ENCODE measurements at regions not wholly inside any gene's neighbourhood (a gene's known extent, or its start where the extent isn't known, plus 50 kb on each side); places are given as distances from the start of the nearest gene placed in this dataset.

DNA sequence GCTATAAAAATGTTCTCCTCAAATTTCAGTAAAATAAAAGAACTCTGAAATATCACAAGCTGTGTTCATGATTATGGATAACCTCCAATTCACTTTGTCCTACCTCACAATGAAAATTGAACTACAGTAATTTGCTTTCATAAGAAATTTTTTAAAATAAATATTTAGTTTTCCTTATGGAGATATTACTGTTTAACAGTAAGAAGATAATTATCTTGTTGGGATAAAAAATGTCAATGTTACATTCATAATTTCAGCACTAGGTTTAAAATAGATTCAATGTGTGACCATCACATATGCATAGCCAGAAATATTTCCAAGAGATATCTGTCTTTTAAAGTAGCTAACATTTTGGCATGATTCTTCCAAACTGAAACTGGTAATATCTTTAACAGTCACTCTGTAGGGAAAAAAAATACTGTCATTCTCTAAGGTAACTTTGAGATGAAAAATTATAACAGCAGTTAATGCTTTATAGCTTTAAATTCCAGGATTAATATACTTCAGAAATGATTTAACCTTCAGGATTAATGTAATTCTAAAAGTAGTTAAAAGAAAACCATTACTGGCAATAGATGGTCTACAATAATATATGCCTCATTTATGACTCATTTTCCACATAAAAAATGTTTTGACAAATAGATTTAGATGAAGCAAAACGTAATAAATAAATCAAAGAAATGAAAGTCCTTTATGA is 91.3 kb downstream of the SPRY2 start:
- Mint-ChIP-seq H3K9me3 (no peaks in the 10 kb centered on the region), H3K27ac (no peak overlapping the region), H3K4me3 (no peak overlapping the region), H3K27me3 (ENCODE audit: low read depth) (no peaks in the 10 kb centered on the region), H3K36me3 (ENCODE audit: insufficient read depth in 1 of 3, low read depth in 3 of 3) (no peaks in the 10 kb centered on the region), H3K4me1 (peaks cover 5 to 6% of the 10 kb centered on the region in 2 experiments)
- Histone ChIP-seq H3K27ac (ENCODE audit: insufficient read length, low read depth, low read length) (no peak overlapping the region), H3K27me3 (ENCODE audit: insufficient read depth, low read length) (no peaks in the 10 kb centered on the region), H3K4me2 (ENCODE audit: insufficient read depth, insufficient read length, low read length) (no peak overlapping the region), H3T11ph (ENCODE audit: low read length) (no peak overlapping the region), H3K4me1 (ENCODE audit: insufficient read depth, low read length) (peaks cover 3% of the 10 kb centered on the region; the same call in 1 of the 2 replicates), H2AFZ (ENCODE audit: low read length) (no peak overlapping the region), H3K23ac (ENCODE audit: insufficient read length, low read depth, low read length) (no peak overlapping the region), H4K20me1 (ENCODE audit: control insufficient read depth, insufficient read depth, insufficient read length) (no peaks in the 10 kb centered on the region), H2BK5ac (ENCODE audit: insufficient read length, low read length) (no peak overlapping the region), H3K9me3 (ENCODE audit: control insufficient read depth, low read depth, low read length) (no peaks in the 10 kb centered on the region), H3K79me2 (ENCODE audit: insufficient read depth, low read length) (no peaks in the 10 kb centered on the region), H2BK20ac (ENCODE audit: low read depth, low read length, poor library complexity, severe bottlenecking) (no peak overlapping the region), H3K14ac (ENCODE audit: insufficient read depth, low read length) (no peak overlapping the region), H2AK5ac (ENCODE audit: insufficient read length, low read length) (no peak overlapping the region), H2BK12ac (ENCODE audit: insufficient read length, low read depth, low read length) (no peak overlapping the region), H3K56ac (ENCODE audit: insufficient read length, low read depth, low read length) (no peak overlapping the region), H3K4ac (ENCODE audit: low read depth, low read length) (no peak overlapping the region), H4K8ac (replicated peaks; ENCODE audit: insufficient read length, low read depth, low read length) (no peak overlapping the region), H3K9ac (ENCODE audit: extremely low read depth, insufficient read length, low read length) (no peak overlapping the region), H4K91ac (ENCODE audit: insufficient read length, low read depth, low read length) (no peak overlapping the region), H3K79me1 (ENCODE audit: insufficient read depth, low read depth, low read length, poor library complexity, severe bottlenecking) (no peaks in the 10 kb centered on the region), H4K5ac (ENCODE audit: insufficient read length, low read depth, low read length) (no peak overlapping the region), H2BK120ac (ENCODE audit: low read depth, low read length, poor library complexity, severe bottlenecking) (no peak overlapping the region), H3K23me2 (ENCODE audit: insufficient read length, low read depth, low read length, poor library complexity, severe bottlenecking) (no peaks in the 10 kb centered on the region), H3K18ac (ENCODE audit: insufficient read length, low read depth, low read length) (no peak overlapping the region), H2BK15ac (ENCODE audit: low read depth, low read length) (no peak overlapping the region)
- WGBS (ENCODE audit: extremely low coverage, insufficient read length, low lambda C conversion rate), result no CpG with 5 or more reads among the region's 1 CpG
- TF ChIP-seq, protein P1, sequence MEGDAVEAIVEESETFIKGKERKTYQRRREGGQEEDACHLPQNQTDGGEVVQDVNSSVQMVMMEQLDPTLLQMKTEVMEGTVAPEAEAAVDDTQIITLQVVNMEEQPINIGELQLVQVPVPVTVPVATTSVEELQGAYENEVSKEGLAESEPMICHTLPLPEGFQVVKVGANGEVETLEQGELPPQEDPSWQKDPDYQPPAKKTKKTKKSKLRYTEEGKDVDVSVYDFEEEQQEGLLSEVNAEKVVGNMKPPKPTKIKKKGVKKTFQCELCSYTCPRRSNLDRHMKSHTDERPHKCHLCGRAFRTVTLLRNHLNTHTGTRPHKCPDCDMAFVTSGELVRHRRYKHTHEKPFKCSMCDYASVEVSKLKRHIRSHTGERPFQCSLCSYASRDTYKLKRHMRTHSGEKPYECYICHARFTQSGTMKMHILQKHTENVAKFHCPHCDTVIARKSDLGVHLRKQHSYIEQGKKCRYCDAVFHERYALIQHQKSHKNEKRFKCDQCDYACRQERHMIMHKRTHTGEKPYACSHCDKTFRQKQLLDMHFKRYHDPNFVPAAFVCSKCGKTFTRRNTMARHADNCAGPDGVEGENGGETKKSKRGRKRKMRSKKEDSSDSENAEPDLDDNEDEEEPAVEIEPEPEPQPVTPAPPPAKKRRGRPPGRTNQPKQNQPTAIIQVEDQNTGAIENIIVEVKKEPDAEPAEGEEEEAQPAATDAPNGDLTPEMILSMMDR (conservative IDR thresholded peaks at IDR 0.05), result no peak
- no peak for DNase-seq
